RCC 7860 (cell line): ENCODE measurements at regions not wholly inside any gene's neighbourhood (a gene's known extent, or its start where the extent isn't known, plus 50 kb on each side); places are given as distances from the start of the nearest gene placed in this dataset.

ENCODE experiments used
- DNase-seq: peaks from one replicate; pipeline ENCODE4 v3.0.0-alpha.2; 2015; ENCODE audit warnings: low spot score
- FAIRE-seq: peaks from 2 replicates; lab custom pipeline; 2012; peaks lifted over from hg19 to GRCh38; lab: Jason Lieb, UNC

- DNase-seq (no peak), FAIRE-seq (no peak)
These were observed 54.0 kb upstream of the ZMIZ1 start for GRCh38 chr10:79014796-79015195.

GRCh38 chr10:79017882-79018520 is 50.8 kb upstream of the ZMIZ1 start:
- FAIRE-seq, result no peak
- DNase-seq, result no peak

GRCh38 chr10:79018521-79019011 is 50.2 kb upstream of the ZMIZ1 start:
- no peak for DNase-seq
- no peak for FAIRE-seq
